Transverse colon (tissue), 4 donors: ENCODE measurements at regions not wholly inside any gene's neighbourhood (a gene's known extent, or its start where the extent isn't known, plus 50 kb on each side); places are given as distances from the start of the nearest gene placed in this dataset.

Experiments
- POLR2A ChIP-seq: fragments of 450-650 bp; IDR thresholded peaks from one replicate; pipeline ENCODE4 v1.6.1; 2016; ENCODE audit warnings: antibody characterized with exemption, mild to moderate bottlenecking, moderate library complexity
- POLR2AphosphoS5 ChIP-seq, 3 donors: sonication (generic); formaldehyde crosslinking; IDR thresholded peaks; one replicate each; pipeline ENCODE4 v1.6.1; 2016; ENCODE audit warnings: antibody characterized with exemption in 3 of 3
- TF ChIP-seq, protein P1 (sequence below), 5 experiments: fragments of 200-600 bp in 3 of 5; fragments of 450-650 bp in 2 of 5; sonication (generic) in 3 of 5; IDR thresholded peaks; 1 replicate in 2 of 5; 2 replicates in 3 of 5; pipeline ENCODE4 v1.5.1; 2016 to 2017; ENCODE audit warnings: antibody characterized with exemption in 5 of 5, inconsistent platforms in 3 of 5, mild to moderate bottlenecking in 2 of 5, moderate library complexity in 1 of 5

DNA sequence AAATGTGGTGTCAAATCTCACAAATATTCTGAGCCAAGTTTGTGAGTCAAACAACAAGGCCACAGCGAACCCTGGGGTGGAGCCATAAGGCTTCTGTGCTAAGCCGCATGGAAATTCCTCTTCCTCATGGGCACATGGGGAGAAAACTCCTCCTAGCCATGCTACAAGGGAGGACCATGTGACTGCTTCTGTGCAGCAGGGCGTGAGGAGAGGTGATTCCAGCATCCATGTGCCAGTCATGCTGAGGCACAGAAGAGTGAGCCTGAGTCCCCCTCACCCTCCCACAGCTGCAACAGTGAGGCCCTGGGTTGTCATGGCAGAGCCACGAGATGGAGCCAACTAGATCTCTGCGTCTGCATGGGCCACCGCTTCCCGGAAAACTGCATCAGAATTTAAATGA is 488.8 kb upstream of the RAB6C start:
- no peak for TF ChIP-seq POLR2AphosphoS5 (IDR thresholded peaks at IDR 0.05)
- TF ChIP-seq, protein P1, sequence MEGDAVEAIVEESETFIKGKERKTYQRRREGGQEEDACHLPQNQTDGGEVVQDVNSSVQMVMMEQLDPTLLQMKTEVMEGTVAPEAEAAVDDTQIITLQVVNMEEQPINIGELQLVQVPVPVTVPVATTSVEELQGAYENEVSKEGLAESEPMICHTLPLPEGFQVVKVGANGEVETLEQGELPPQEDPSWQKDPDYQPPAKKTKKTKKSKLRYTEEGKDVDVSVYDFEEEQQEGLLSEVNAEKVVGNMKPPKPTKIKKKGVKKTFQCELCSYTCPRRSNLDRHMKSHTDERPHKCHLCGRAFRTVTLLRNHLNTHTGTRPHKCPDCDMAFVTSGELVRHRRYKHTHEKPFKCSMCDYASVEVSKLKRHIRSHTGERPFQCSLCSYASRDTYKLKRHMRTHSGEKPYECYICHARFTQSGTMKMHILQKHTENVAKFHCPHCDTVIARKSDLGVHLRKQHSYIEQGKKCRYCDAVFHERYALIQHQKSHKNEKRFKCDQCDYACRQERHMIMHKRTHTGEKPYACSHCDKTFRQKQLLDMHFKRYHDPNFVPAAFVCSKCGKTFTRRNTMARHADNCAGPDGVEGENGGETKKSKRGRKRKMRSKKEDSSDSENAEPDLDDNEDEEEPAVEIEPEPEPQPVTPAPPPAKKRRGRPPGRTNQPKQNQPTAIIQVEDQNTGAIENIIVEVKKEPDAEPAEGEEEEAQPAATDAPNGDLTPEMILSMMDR (IDR thresholded peaks at IDR 0.05), result no peak
- TF ChIP-seq POLR2A, result no peak
